Vagina (tissue), 2 donors: ENCODE measurements at regions not wholly inside any gene's neighbourhood (a gene's known extent, or its start where the extent isn't known, plus 50 kb on each side); places are given as distances from the start of the nearest gene placed in this dataset.

ENCODE experiments used
- CTCF ChIP-seq, 3 experiments: fragments of 450-650 bp in 2 of 3; fragments of 200-600 bp in 1 of 3; sonication (generic) in 1 of 3; IDR thresholded peaks; one replicate each; pipeline ENCODE4 v1.5.1; 2017 to 2019; ENCODE audit warnings: antibody characterized with exemption in 3 of 3, mild to moderate bottlenecking in 2 of 3, moderate library complexity in 2 of 3
- POLR2AphosphoS5 ChIP-seq, 2 donors: sonication (generic); formaldehyde crosslinking; IDR thresholded peaks; one replicate each; pipeline ENCODE4 v1.9.0; 2017; ENCODE audit warnings: antibody characterized with exemption in 2 of 2, mild to moderate bottlenecking in 2 of 2, low read depth in 1 of 2; ENCODE audit not compliant: insufficient read depth in 1 of 2

GRCh38 chr6:48377115-48377514 lies 266.1 kb upstream of the PTCHD4 start:
- no peak for TF ChIP-seq CTCF (IDR thresholded peaks at IDR 0.05)
- TF ChIP-seq POLR2AphosphoS5 (IDR thresholded peaks at IDR 0.05; ENCODE audit: insufficient read depth in 1 of 2, low read depth in 1 of 2) = no peak
